HG03460 (cell line): ENCODE measurements at regions not wholly inside any gene's neighbourhood (a gene's known extent, or its start where the extent isn't known, plus 50 kb on each side); places are given as distances from the start of the nearest gene placed in this dataset.
"Not testable (repeated sequence)": the region's sequence is repeated elsewhere in the genome, so short reads cannot be mapped to it uniquely, and the experiment has no call there.

ENCODE experiments used
- ATAC-seq: cut with Tn5 transposase; IDR thresholded peaks from one replicate; pipeline ENCODE4 v1.9.1; 2021; ENCODE audit not compliant: unreplicated experiment

GRCh38 chr13:64662887-64663593 lies 2567.1 kb downstream of the PCDH9 start:
- ATAC-seq = no peak

GRCh38 chr13:64648293-64648692 lies 2581.8 kb downstream of the PCDH9 start:
- no peak for ATAC-seq

DNA sequence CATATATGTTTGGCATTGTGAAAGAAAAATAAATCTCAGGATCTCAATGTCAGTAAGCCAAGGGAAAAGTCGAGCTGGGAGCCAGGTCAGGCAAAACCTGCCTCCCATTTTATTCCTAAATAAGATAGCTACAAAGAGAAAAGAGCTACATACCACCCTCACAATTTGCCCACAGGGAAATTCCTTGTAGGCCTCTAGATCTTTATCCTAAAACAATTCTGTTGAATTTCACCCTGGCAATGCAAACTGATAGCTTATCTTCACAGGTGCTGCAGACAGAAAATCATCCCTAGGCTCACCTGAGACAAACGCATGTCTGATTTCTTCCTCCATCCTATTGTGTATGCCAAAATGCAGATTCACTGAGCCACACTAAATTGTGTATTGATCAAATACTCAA lies 2587.1 kb downstream of the PCDH9 start:
- no peak for ATAC-seq

- no peak for ATAC-seq
These were observed 2590.1 kb downstream of the PCDH9 start for GRCh38 chr13:64640002-64640401.

GRCh38 chr13:64639206-64639605 lies 2590.9 kb downstream of the PCDH9 start:
- no peak for ATAC-seq

GRCh38 chr13:64633948-64634347 lies 2596.2 kb downstream of the PCDH9 start:
- ATAC-seq = no peak

DNA sequence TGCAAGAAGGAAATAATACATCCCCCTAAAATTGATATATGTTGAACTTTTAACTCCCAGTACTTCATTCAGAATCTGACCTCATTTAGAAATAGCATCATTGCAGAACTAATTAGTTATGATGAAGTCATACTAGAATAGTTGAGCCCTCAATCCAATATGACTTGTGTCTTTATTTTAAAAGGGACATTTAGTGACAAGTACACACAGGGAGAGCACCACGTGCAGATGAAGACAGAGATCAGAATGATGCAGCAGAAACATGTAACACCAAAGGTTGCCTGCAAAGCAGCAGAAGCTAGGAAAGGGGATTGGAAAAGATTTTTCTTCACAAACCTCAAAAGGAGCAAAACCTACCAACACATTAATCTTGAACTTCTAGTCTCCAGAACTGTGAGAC lies 2602.5 kb downstream of the PCDH9 start:
- no peak for ATAC-seq

GRCh38 chr13:64626105-64626504 lies 2604.0 kb downstream of the PCDH9 start:
- no peak for ATAC-seq

GRCh38 chr13:64617231-64617630 lies 2612.9 kb downstream of the PCDH9 start:
- ATAC-seq = no peak

GRCh38 chr13:64591971-64592370 lies 2638.2 kb downstream of the PCDH9 start:
- ATAC-seq = no peak

- no peak for ATAC-seq
These were observed 2650.8 kb downstream of the PCDH9 start for GRCh38 chr13:64579331-64579730.

DNA sequence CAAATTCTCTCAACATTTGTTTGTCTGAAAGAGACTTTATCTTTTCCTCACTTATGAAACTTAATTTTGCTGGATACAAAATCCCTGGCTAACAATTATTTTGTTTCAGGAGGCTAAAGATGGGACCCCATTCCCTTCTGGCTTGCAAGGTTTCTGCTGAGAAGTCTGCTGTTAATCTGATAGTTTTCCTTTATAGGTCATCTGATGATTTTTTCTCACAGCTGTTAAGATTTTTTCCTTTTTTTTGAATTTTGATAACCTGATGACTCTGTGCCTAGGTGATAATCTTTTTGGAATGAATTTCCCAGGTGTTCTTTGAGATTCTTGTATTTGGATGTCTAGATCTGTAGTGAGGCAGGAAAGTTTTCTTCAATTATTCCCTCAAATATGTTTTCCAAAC lies 2661.4 kb downstream of the PCDH9 start:
- ATAC-seq = no peak

DNA sequence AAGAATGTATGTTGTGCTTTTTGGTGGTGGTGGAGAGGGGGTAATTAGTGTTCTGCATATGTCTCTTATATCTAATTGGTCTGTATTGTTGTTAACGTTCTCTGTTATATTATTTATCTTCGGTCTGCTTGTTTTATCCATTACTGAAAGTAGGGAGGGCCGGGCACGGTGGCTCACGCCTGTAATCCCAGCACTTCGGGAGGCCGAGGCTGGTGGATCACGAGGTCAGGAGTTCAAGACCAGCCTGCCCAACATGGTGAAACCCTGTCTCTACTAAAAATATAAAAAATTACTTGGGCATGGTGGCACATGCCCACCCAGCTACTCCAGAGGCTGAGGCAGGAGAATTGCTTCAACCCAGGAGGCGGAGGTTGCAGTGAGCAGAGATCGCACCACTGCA lies 2672.1 kb downstream of the PCDH9 start:
- ATAC-seq = not testable (repeated sequence)

DNA sequence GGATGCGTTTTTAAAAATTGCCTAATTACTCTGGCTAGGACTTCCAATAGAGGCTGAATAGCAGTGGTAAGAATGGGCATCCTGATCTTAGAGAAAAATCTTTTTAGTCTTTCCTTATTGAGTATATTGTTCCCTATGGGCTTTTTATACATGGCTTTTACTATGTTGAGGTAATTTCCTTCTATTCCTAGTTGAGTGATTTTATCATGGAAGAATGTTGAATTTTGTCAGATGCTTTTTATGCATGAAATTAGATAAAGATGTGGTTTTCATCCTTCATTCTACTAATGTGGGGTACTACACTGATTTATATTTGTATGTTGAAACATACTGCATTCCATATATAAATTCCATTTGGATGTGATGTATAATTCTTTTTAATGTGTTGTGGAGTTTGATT lies 2673.8 kb downstream of the PCDH9 start:
- no peak for ATAC-seq

DNA sequence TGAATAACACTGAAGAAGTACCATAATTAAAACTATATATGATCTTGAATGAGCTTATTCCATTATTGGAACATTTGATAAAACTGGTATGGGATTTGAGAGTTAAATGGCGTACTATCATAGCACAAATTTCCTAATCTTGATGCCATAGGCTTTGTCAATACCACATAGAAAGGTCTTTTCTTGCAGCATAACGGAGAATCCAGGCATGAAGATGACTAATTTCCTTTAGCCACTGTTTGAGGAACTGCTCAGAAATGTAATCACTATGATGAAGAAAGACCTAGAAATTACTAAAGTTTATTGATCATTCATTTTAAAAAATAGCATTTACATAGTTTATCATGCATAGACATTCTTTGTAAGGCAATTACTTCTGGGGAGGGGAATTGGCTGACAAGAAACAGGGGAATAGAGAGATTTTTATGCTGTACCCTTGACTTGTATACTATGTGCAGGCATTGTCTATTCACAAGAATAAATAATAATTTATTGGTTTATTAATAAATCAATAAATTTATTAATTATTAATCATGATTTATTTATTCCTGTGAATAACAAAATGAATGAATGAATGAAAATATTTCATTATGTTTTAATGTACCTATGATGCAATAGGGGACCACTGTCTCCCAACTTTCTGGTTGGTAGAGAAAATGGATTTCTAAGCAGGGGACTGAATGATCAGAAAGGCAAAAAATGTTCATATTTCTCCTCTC lies 2676.6 kb downstream of the PCDH9 start:
- ATAC-seq = no peak

- no peak for ATAC-seq
These were observed 2678.4 kb downstream of the PCDH9 start for GRCh38 chr13:64551755-64552154.

GRCh38 chr13:64546371-64546770 lies 2683.8 kb downstream of the PCDH9 start:
- no peak for ATAC-seq

DNA sequence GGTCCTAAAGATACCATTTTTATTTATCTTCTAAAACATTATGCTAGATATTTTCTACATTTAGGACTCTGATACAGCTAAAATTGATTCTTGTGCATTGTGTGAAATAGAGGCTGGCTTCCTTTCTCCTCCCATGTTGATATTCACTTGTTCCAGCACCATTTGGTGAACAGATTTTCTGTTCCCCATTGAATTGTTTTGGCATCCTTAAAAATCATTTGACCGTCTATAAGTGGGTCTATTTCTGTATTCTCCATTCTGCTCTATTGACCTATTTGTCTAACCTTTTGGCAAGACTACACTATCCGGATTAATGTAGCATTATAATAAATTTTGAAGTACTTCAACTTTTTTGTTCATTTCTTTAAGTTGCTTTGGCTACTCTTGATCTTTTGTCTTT lies 2689.2 kb downstream of the PCDH9 start:
- no peak for ATAC-seq

- ATAC-seq = no peak
These were observed 2689.7 kb downstream of the PCDH9 start for GRCh38 chr13:64540468-64540867.

- ATAC-seq = no peak
These were observed 2691.4 kb downstream of the PCDH9 start for GRCh38 chr13:64538711-64539110.

- no peak for ATAC-seq
These were observed 2695.8 kb downstream of the PCDH9 start for GRCh38 chr13:64534302-64534701.

DNA sequence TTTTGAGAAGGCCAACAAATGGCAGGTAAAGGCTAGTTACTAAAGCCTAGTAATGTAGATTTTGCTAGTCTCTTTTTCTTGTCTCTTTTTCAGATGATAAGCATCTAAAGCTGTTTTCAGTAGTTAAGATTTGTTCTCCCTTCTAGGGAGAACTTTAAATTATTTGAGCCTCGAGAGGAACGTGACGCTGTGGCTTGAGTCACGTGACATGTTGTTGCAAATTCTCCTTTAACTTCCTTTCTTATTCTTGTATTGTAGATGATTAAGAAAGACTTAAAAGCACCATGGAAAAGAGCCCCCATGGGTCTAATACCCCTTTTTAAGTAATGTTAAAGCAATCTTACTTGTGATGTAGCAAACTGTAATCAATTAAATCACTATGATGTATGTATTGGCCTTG lies 2698.7 kb downstream of the PCDH9 start:
- ATAC-seq = no peak
